Endodermal cell (in vitro differentiated cells): ENCODE measurements at regions not wholly inside any gene's neighbourhood (a gene's known extent, or its start where the extent isn't known, plus 50 kb on each side); places are given as distances from the start of the nearest gene placed in this dataset.

Experiments used
- DNase-seq: peaks from one replicate; pipeline ENCODE4 v3.0.0-alpha.2; 2017
- H3K27ac ChIP-seq: 2 replicates; pipeline ENCODE4 v1.5.1; 2013; ENCODE audit warnings: mild to moderate bottlenecking, low read depth, low read length, moderate library complexity
- H3K27me3 ChIP-seq: 2 replicates; pipeline ENCODE4 v1.6.1; 2013; ENCODE audit warnings: mild to moderate bottlenecking, low read length, moderate library complexity; ENCODE audit not compliant: insufficient read depth, control insufficient read depth, poor library complexity, severe bottlenecking
- H3K36me3 ChIP-seq: 2 replicates; pipeline ENCODE4 v1.7.0; 2013; ENCODE audit warnings: mild to moderate bottlenecking, low read length, moderate library complexity; ENCODE audit not compliant: control insufficient read depth, insufficient read depth
- H3K4me1 ChIP-seq: one replicate; pipeline ENCODE4 v1.7.0; 2013; ENCODE audit warnings: low read length; ENCODE audit not compliant: control insufficient read depth, insufficient read depth
- H3K4me3 ChIP-seq: 2 replicates; pipeline ENCODE4 v1.5.1; 2013; ENCODE audit warnings: mild to moderate bottlenecking, low read length, moderate library complexity
- H3K9ac ChIP-seq: 2 replicates; pipeline ENCODE4 v1.6.1; 2013; ENCODE audit warnings: mild to moderate bottlenecking, low read length, moderate library complexity; ENCODE audit not compliant: poor library complexity, severe bottlenecking; ENCODE audit errors: extremely low read depth
- H3K9me3 ChIP-seq: 2 replicates; pipeline ENCODE4 v1.6.1; 2013; ENCODE audit warnings: mild to moderate bottlenecking, low read length, moderate library complexity; ENCODE audit not compliant: control insufficient read depth
- H3K27ac Mint-ChIP-seq: 2 replicates; pipeline ENCODE4 v1.8.0; 2020; ENCODE audit warnings: mixed read lengths
- H3K27me3 Mint-ChIP-seq: 2 replicates; pipeline ENCODE4 v1.8.0; 2021; ENCODE audit warnings: mild to moderate bottlenecking, mixed read lengths; ENCODE audit not compliant: insufficient read depth
- H3K36me3 Mint-ChIP-seq: 2 replicates; pipeline ENCODE4 v1.8.0; 2020; ENCODE audit warnings: low read depth, mixed read lengths
- H3K4me1 Mint-ChIP-seq: 2 replicates; pipeline ENCODE4 v1.8.0; 2020; ENCODE audit warnings: mixed read lengths
- H3K4me3 Mint-ChIP-seq: 2 replicates; pipeline ENCODE4 v1.8.0; 2020; ENCODE audit warnings: mild to moderate bottlenecking, moderate library complexity, mixed read lengths
- H3K9me3 Mint-ChIP-seq: 2 replicates; pipeline ENCODE4 v1.8.0; 2020; ENCODE audit warnings: mild to moderate bottlenecking, mixed read lengths
- WGBS, 2 experiments: methylation state at CpG; one replicate each; pipeline versions ENCODE4 v1.1.5 to v1.1.7; 2013; ENCODE audit warnings: missing lambda C conversion rate in 2 of 2, mixed read lengths in 1 of 2; ENCODE audit not compliant: insufficient coverage in 1 of 2, insufficient read length in 1 of 2; 5-methylcytosine and 5-hydroxymethylcytosine counted together
- TF ChIP-seq, protein P1 (sequence below): fragments of 200-600 bp; sonication (generic); conservative IDR thresholded peaks from 2 replicates; pipeline ENCODE4 v1.5.0; 2021; ENCODE audit warnings: antibody characterized with exemption, mild to moderate bottlenecking

DNA sequence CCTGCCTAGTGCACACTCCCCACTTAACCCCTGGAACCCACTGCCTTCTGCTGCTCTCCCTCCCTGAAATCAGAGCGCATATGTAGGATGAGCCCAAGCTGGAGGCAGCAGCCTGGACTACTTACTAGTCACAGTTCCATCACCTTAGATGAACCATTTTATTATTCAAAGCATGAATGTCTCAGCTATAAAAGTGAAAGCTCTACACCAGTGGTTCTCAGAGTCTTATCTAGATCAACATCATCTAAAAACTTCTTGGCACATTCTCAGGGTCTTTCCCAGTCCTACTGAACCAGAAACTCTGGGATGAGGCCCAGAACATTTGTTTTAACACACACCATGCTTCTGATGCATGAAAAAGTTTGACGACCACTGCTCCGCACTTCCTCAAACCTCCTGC, 100.3 kb upstream of the ANK3 start:
- 91 to 100% methylated on average over 1 to 3 of the region's 3 CpGs for WGBS, 2 experiments
- no peak overlapping the region for H3K27ac ChIP-seq
- H3K27me3 Mint-ChIP-seq, result no peaks in the 10 kb centered on the region

DNA sequence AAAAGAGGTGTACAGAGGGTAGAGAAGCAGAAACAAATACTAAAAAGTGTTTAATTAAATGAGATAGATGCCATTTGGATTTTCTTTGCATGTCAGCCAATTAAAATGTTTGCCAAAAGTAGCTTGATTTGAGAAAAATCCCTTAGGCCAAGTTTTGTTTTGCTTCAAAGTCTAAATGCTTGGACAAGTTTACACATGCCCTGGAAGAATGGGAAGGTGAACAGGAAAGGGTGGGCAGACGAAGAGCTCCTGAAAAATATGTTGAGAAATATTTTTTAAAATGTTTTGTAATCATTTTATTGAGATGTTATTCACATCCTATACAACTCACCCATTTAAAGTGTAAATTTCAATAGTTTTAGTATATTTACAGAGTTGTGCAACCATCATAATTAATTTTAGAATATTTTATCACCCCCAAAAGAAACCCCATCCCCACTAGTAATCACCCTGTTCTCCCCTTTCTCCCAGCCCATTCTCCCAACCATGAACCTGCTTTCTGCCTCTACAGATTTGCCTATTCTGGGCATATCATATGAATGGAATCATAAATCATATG, 98.5 kb upstream of the ANK3 start:
- H3K36me3 Mint-ChIP-seq, result no peaks in the 10 kb centered on the region
- H3K9me3 Mint-ChIP-seq, result no peaks in the 10 kb centered on the region
- no peaks in the 10 kb centered on the region for H3K27me3 Mint-ChIP-seq
- peaks cover 14% of the 10 kb centered on the region for H3K4me1 Mint-ChIP-seq
- WGBS, 2 experiments, result 80% methylated on average over 1 of the region's 1 CpG; no CpG with 5 or more reads in 1 of the 2 experiments
- no peak overlapping the region for H3K4me3 Mint-ChIP-seq
- no peaks in the 10 kb centered on the region for H3K36me3 ChIP-seq
- H3K27ac ChIP-seq, result no peak overlapping the region
- DNase-seq, result no peak
- H3K27ac Mint-ChIP-seq, result no peak overlapping the region
- TF ChIP-seq, protein P1, sequence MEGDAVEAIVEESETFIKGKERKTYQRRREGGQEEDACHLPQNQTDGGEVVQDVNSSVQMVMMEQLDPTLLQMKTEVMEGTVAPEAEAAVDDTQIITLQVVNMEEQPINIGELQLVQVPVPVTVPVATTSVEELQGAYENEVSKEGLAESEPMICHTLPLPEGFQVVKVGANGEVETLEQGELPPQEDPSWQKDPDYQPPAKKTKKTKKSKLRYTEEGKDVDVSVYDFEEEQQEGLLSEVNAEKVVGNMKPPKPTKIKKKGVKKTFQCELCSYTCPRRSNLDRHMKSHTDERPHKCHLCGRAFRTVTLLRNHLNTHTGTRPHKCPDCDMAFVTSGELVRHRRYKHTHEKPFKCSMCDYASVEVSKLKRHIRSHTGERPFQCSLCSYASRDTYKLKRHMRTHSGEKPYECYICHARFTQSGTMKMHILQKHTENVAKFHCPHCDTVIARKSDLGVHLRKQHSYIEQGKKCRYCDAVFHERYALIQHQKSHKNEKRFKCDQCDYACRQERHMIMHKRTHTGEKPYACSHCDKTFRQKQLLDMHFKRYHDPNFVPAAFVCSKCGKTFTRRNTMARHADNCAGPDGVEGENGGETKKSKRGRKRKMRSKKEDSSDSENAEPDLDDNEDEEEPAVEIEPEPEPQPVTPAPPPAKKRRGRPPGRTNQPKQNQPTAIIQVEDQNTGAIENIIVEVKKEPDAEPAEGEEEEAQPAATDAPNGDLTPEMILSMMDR, result no peak
- no peaks in the 10 kb centered on the region for H3K27me3 ChIP-seq
- no peak overlapping the region for H3K9ac ChIP-seq
- no peaks in the 10 kb centered on the region for H3K9me3 ChIP-seq
- H3K4me3 ChIP-seq, result no peak overlapping the region
- no peaks in the 10 kb centered on the region for H3K4me1 ChIP-seq

More for the DNA sequence above, 100.3 kb upstream of the ANK3 start:
- Histone ChIP-seq H3K9me3 (no peaks in the 10 kb centered on the region), H3K27me3 (no peaks in the 10 kb centered on the region), H3K4me3 (no peak overlapping the region), H3K4me1 (no peaks in the 10 kb centered on the region), H3K36me3 (no peaks in the 10 kb centered on the region), H3K9ac (no peak overlapping the region)
- TF ChIP-seq, protein P1, result no peak
- H3K27ac Mint-ChIP-seq, result no peak overlapping the region
- H3K9me3 Mint-ChIP-seq, result no peaks in the 10 kb centered on the region
- H3K36me3 Mint-ChIP-seq, result no peaks in the 10 kb centered on the region
- no peak for DNase-seq
- no peak overlapping the region for H3K4me3 Mint-ChIP-seq
- peaks cover 3% of the 10 kb centered on the region for H3K4me1 Mint-ChIP-seq

DNA sequence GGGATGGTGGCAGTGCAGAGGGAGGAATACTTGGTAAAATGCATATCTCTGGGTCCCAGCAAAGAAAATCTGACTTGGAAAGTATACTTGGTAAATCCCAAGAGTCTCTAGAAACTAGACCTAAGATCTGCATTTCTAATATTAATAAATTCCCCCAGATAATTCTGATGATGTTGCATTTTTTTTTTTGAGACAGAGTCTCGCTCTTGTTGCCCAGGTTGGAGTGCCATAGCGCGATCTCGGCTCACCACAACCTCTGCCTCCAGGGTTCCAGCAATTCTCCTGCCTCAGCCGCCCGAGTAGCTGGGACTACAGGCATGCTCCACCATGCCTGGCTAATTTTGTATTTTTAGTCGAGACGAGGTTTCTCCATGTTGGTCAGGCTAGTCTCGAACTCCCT, 97.9 kb upstream of the ANK3 start:
- TF ChIP-seq, protein P1, result no peak
- no peaks in the 10 kb centered on the region for H3K36me3 Mint-ChIP-seq
- no peaks in the 10 kb centered on the region for H3K9me3 Mint-ChIP-seq
- H3K9ac ChIP-seq, result no peak overlapping the region
- no peaks in the 10 kb centered on the region for H3K9me3 ChIP-seq
- no peak overlapping the region for H3K27ac Mint-ChIP-seq
- H3K27me3 ChIP-seq, result no peaks in the 10 kb centered on the region
- H3K4me3 Mint-ChIP-seq, result no peak overlapping the region
- H3K27ac ChIP-seq, result no peak overlapping the region
- peaks cover 14% of the 10 kb centered on the region for H3K4me1 Mint-ChIP-seq
- H3K4me1 ChIP-seq, result no peaks in the 10 kb centered on the region
- no peak overlapping the region for H3K4me3 ChIP-seq
- no peaks in the 10 kb centered on the region for H3K27me3 Mint-ChIP-seq
- WGBS, 2 experiments, result 80 to 95% methylated on average over 3 to 9 of the region's 9 CpGs
- DNase-seq, result no peak
- H3K36me3 ChIP-seq, result no peaks in the 10 kb centered on the region
